ENCODE measurements at regions not wholly inside any gene's neighbourhood (a gene's known extent, or its start where the extent isn't known, plus 50 kb on each side); places are given as distances from the start of the nearest gene placed in this dataset.

GRCh38 chr10:61356354-61356753 lies 96.8 kb downstream of the TMEM26 start:
- DNase-seq, result no peak

DNA sequence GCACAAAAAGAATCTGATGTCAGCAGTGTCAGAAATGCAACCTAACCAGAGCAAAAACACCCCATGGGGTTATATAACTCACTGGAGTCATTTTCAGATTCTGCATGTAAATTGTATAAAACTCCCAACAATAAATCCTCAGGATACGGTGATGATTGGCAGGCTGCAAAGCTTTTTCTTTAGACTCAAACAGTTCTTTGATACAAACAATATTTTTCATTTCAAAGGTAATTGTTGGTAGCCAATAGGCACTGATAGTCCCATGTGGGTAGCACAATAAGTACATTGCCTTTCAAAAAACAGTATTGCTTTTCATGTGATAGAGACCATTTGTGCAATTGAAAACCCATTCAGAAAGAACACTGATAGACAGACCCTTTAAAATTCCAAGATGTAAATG lies 98.0 kb downstream of the TMEM26 start:
- no peak for DNase-seq

DNA sequence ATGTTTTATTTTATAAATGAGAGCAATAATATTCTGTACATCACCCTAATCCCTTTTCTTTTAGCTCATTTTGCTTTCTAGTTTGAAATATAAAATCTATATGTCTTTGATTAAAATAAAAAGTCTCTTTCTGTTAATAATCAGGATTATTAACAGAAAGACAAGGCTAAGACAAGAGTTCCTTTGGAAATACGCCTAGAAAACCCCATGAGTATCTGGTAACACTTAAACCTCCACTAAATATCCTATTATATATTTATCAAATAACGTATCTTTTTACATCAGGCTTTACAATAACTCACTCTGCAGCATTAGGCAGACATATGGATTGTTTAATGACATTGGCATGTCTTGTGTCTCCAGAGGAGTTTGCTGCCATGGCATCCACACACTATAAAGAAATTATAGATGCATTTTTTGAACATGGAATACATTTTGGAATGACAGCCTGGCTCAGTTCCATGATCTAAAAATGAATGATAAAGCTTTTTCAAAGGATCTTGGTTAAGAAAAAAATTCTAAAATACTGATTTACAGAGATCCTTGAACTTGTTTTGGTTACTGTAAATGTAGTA lies 98.7 kb downstream of the TMEM26 start:
- DNase-seq, result no peak

DNA sequence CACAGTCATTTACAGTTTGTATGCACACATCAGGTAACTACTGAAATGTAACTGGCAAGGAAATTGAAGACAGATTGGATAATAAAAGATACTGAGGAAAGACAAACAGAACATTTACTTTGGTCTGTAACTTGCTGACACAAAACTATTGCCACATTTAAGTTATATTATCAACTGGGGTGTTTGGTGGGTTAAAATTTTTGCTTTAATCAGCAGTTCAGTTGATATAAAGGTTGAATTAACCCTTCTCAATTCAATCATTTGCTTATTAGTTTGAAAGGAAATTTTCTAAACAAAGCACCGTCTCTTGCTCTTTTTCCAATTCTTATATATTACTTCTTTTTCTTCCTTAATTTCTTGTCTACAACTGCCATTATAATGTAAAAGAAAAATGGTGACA lies 102.4 kb downstream of the TMEM26 start:
- no peak for DNase-seq

DNA sequence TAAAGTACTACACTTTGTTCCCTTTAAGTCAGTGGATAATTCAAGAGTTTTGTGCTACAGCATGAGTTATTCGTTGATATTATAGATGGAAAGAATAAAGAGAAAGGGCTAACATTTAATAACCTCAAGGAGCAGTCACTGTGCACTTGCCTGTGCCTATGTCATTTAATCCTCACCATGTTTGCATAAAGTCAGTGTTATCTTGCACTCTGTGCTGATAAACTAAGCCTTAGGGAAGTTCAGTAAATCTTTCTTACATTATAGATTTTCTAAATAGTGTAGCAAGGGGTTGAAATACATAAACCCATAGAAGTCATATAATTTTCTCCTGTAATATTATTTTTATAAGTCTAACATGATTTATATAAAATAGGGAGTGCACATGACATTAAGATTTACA lies 103.1 kb downstream of the TMEM26 start:
- DNase-seq, result no peak

DNA sequence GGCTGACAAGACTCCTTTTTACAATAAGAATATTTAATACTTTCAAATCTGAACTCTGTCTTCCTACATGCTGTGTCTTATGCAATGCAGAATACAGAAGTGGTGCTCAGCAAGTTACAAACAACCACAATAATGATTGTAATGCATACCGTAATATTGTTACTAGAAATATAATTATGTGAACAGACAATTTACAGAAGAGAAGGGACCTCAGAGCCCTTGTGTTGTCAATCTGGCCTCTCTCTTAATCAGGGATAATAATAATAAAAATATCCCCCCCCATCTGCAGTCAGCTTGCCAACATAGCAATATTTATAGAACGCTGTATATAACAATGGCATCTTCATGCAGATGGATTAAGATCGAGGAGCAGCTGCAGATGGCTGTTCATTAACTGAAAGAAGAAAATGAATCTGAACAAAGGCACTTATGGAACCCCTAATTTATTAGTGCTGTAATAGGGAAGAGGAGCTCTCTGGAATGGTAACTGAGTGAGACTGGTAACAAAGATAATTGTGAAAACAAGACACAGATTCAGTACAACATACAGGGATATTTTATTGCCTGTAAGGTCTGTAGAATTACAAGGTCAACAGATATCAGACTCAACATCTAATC lies 106.3 kb downstream of the TMEM26 start:
- DNase-seq, result no peak

DNA sequence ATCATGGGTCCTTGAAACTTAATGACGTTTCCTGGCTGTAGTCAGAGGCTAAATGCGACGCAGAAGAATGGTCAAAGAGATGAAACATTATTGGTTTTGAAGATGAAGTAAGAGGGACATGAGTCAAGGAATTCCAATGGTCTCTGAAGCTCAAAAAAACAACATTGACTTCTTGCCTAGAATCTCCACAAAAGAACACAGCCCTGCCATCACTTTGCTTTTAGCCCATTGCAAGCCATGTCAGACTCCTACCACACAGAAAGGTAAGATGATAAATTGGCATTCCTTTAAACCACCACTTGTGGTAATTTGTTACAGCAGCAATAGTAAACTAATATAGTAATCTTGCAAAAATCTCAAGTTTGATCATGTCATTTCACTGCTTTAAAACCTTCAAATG lies 109.4 kb downstream of the TMEM26 start:
- DNase-seq, result no peak

- no peak for DNase-seq
Measured at GRCh38 chr10:61342858-61343572, 110.2 kb downstream of the TMEM26 start.

DNA sequence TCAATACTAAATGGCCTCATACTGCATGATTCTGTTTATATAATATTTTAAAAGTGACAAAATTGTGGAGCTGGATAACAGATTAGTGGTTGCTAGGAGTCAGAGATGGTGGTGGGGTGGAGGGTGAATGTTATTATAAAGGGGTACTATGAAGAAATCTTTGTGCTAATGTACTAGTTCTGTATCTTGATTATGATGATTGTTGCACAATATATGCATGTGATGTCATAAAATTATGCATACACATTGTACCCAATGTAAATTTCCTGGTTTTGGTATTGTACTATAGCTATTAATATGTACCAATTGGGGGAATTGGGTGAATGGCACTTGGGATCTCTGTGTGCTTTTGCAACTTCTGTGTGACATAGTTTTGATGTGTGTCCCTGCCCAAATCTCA lies 112.2 kb downstream of the TMEM26 start:
- DNase-seq, result no peak

DNA sequence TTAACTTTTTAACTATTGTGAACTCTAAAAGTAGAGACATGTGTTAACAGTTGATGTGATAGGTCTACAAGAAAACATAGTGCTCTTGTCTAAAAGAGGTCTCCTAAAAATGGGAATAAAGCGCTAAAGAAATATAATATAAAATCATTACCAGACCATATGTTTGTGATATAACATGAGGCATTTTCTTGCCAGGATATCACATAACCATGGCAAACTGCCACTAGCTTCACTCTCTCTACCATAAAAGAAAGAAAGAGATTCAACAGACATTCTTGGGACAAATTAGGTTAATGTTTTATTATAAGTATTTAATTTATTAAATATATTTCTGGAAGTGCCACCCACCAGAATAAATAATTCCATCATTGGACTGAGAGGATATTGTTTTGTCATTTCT lies 115.0 kb downstream of the TMEM26 start:
- DNase-seq, result no peak

GRCh38 chr10:61337741-61338140 lies 115.4 kb downstream of the TMEM26 start:
- no peak for DNase-seq

- no peak for DNase-seq
Measured at GRCh38 chr10:61336831-61337230, 116.3 kb downstream of the TMEM26 start.

DNA sequence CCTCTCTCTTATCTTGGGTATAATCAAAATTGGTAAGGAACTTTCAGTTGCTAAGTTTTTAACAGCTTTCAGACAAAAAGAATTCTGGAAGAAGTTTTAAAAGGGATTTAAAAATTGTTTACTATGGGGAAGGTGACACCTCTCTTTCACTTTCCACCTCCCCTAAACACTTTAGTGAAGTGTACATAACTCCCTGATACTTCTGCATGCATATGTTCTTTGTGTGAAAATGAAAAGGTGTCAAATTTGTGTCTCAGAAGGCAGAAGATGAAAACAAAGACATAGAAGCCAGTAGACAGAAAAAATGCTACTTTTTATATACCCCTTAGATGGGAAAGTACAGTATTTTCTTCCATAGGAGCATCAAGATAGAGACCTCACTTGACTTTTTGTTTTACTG lies 117.8 kb downstream of the TMEM26 start:
- DNase-seq, result no peak

- no peak for DNase-seq
Measured at GRCh38 chr10:61332581-61332980, 120.6 kb downstream of the TMEM26 start.

DNA sequence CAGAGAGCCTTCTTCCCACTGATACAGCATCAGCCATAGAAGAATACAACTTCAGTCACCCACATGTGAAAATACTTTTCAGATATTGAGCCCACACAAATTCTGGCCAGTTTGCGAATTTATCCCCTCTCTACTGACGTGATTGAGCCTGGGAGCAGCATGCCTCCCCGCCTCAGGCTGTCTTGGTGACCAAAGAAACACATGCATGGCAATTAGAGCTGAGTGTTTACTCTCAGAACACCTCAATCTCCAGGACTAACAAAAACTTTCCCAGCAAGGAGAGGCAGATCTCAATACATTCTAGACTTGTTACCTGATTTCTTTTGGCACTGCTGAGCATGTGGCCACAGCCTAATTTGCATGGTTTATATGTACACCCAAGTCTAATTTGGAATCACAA lies 122.5 kb downstream of the TMEM26 start:
- DNase-seq, result no peak

GRCh38 chr10:61329854-61330253 lies 123.3 kb downstream of the TMEM26 start:
- DNase-seq, result no peak

- no peak for DNase-seq
Measured at GRCh38 chr10:61325223-61325960, 127.8 kb downstream of the TMEM26 start.

- no peak for DNase-seq
Measured at GRCh38 chr10:61323726-61324125, 129.5 kb downstream of the TMEM26 start.

DNA sequence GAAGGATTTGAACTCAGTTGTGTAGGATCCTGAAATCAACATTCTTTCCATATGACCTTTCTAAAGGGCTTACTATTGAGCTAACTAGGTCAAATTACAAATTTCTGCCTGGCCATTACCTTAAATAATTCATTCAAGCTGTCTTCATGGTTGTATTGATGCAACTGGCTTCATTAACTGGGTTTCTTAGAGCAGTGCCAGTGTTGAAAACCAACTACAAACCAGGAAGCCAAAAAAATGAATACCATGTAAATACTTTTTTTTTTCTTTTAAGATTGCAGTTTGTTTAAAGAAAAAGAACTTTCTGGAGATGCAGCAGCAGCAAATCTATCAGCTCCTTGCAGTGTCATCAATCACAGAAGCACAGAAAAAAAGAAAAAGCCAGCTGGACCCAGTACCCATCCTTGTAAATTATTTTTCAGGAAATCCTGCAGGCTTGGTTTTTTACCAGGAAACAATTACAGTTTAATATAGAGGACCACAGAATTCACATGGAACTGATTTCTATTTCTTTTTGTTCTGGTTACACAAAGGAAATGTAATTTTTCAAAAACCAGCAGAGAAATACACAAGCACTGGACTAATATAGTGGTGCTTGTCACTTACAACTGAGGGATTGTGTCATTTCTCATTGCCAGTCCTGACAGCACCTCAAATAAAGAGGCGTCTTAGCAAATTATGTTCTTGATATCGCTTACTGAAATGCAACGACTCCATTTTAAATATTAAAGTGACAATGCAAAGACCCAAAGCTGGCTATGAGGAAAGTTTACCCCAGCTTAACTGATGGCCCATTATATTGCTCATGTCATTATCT lies 131.9 kb downstream of the TMEM26 start:
- no peak for DNase-seq

DNA sequence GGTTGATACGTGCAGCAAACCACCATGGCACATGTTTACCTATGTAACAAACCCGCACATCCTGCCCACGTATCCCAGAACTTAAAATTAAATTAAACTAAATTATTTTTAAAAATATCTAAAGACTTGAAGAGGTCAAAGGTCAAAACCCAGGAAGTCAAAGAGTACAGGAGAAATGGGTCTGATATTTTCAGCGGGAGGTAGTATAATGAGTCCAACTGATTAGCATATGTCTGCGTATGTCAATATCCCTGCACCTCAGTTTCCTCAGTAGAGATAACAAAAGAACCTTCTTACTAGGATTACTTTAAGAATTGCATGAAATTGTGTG lies 133.0 kb downstream of the TMEM26 start:
- DNase-seq, result no peak

- no peak for DNase-seq
Measured at GRCh38 chr10:61319386-61320256, 133.6 kb downstream of the TMEM26 start.

GRCh38 chr10:61318429-61318828 lies 134.8 kb downstream of the TMEM26 start:
- DNase-seq, result no peak
